HG02840 (cell line): ENCODE measurements at regions not wholly inside any gene's neighbourhood (a gene's known extent, or its start where the extent isn't known, plus 50 kb on each side); places are given as distances from the start of the nearest gene placed in this dataset.
"Not testable (repeated sequence)": the region's sequence is repeated elsewhere in the genome, so short reads cannot be mapped to it uniquely, and the experiment has no call there.

Experiments used
- ATAC-seq: cut with Tn5 transposase; IDR thresholded peaks from one replicate; pipeline ENCODE4 v1.9.1; 2021; ENCODE audit warnings: mild to moderate bottlenecking, moderate library complexity, moderate number of reproducible peaks; ENCODE audit not compliant: unreplicated experiment, low FRiP score

DNA sequence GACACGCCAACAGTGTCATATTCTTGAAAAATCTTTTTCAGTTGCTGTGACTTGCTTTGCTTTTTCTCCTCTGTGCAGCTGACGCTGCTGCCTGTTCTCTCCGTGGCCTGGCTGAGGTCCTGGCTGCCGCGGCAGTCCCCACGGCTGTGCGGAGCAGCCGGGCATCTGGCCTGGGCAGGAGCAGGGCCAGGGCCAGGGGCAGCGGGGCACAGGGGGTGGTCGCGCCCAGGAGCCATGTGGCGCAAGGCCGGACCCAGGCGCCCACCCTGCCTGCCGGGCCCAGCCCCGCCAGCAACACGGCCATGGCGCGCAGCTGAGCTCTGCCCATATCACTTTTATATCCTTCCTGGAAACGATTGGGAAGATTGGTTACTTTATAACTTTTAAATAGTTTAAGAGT is 109.4 kb upstream of the ACBD5 start:
- no peak for ATAC-seq

DNA sequence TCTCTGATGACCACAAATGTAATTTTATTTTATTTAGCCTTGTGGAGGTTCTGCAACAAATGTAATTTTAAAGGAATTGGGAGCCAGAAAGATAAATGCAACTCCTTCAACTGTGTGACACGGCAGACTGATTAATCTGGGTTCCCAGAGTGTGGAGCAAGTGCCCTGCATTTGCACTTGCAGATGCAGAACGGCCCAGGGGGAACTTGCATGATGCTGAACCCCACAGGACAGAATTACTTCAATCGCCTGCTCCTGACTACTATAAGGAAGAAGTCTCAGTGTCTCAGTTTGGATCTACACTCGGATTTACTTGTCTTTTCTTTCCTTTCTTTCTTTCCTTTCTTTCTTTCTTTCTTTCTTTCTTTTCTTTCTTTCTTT is 107.2 kb upstream of the ACBD5 start:
- not testable (repeated sequence) for ATAC-seq

DNA sequence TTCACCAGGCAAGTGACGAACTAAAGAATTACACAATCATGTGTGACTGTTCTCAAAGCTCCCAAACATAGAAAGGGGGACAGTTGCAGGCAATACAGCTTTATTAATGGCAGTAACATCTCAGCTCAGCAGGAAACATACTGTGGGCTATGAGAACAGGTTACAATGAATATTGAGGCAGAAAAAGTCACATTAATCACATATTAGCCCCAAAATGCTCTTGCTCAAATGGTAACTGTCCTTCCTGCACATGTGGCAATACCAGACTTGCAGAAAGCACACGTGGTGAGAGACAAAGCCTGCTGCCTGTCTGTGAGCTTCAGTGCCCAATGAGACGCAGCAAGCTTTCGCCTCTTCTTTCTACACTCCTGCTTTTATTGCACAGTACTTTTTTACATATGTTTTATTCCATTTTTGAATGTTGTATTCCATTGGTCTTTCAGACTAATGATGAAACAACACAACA is 104.9 kb upstream of the ACBD5 start:
- peak; percentile 46 for ATAC-seq

DNA sequence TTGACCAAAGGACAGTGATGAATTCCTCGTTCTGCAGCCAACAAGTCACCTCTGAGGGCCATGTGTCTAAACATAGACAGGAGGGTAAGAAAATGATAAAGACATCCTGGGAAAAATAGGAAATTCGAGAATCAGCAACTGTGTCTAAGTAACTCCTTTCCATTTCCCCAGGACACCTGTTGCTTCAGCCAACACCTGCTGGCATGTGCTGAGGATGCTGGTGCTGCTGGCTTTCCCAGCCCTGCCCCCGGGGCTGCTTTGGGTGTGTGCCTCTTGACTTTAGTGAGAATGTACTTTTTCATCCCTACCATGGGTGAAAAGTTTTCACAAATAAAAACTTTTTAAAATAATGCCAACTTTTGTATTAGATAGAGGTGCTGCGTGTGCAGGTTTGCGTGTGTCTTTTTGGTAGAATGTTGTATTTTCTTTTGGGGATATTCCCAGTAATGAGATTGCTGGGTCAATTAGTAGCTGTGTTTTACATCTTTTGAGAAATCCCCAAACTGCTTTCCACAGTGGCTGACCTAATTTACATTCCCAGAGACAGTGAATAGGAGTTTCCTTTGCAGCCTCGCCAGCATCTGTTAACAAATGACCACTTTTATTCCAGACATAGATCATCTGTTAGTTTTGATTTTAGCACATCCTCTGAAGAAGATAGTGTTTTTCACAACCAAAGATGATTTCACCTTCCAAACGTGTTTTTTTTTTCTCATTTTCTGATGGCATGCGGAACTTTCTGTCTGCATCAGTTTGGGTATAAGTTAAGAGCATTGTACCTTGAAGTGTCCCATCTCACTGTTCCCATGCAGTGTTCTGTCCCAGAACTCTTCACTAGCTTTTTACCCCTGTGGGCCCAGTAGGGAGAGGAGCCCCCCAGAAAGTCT is 104.2 kb upstream of the ACBD5 start:
- ATAC-seq, result peak; percentile 73

DNA sequence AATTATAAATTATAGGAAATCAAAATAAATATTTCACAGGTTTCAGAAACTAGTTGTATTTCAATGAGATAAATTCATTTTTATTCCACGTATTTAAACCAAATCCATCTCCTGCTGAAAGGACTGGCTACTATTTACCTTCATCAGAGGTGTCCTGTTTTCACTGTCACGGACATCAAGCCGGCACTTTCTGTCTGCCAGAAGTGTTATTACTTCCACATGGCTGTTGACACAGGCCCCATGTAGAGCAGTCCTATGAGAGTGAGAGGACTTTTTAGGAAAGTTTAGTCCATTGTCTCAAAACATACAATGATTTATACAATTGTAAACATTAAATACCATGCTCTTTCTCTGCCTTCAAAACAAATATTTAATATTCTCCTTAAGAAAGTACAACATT is 100.4 kb upstream of the ACBD5 start:
- no peak for ATAC-seq

DNA sequence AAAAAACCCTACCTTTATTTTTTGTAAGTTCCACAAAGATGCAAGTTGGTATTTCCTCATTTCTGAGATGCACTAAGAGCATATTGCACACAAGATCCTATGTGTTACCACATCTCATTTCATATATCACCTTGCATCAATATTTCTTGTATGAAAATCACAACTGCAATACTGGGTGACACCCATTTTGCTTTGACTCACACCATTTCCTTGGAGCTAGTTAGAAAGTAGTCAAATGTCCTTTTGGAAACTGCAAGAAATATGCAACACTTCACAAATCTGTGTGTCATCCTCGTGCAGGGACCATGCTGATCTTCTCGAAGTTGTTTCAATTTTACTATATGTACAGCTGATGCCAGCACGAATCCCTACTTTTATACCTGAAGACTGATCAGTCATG is 94.6 kb upstream of the ACBD5 start:
- not testable (repeated sequence) for ATAC-seq

DNA sequence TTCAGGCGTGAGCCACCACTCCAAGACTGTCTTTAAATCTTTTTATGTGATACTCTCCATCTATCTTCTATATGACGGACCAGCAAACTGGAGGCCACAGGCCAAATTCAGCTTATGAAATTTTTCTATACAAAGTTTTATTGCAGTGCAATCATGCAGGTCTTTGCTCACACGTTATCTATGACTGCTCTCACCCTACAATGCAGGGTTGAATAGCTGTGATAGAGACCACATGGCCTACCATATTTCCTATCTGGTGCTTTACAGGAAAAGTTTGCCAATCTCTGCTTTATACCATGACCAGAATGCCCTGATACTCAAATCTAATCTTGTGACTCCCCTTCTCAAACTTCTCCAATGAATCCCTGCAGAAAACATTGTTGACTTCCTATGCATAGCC is 89.5 kb upstream of the ACBD5 start:
- ATAC-seq, result no peak

DNA sequence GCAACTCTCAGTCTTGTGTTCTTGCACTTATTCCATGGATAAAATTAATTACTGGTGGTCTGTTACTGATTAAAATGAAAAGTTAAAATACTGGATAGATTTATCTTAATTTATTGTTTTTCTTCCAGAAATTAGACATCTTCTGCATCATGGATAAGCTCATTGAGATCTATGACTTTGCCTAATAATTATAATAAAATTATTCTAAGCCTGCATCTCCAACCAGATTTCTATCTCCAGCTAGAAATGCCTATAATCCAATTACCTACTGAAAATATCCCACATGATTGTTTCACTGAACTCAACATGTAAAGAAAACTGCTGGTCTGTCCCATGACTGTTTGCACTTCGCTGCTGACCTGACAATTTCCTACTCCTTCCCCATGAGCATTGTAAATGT is 88.3 kb upstream of the ACBD5 start:
- ATAC-seq, result no peak

DNA sequence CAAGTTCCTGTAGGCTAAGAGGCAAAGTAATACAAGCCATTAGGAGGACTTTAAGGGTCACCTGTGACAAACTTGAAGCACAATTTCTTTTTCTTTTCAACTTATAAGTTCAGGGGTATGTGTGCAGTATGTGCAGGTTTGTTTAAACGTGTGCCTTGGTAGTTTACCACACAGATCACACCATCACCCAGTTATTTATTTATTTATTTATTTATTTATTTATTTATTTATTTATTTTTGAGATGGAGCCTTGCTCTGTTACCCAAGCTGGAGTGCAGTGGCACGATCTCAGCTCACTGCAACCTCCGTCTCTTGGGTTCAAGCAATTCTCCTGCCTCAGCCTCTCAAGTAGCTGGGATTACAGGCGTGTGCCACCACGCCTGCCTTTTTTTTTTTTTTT is 86.2 kb upstream of the ACBD5 start:
- not testable (repeated sequence) for ATAC-seq

DNA sequence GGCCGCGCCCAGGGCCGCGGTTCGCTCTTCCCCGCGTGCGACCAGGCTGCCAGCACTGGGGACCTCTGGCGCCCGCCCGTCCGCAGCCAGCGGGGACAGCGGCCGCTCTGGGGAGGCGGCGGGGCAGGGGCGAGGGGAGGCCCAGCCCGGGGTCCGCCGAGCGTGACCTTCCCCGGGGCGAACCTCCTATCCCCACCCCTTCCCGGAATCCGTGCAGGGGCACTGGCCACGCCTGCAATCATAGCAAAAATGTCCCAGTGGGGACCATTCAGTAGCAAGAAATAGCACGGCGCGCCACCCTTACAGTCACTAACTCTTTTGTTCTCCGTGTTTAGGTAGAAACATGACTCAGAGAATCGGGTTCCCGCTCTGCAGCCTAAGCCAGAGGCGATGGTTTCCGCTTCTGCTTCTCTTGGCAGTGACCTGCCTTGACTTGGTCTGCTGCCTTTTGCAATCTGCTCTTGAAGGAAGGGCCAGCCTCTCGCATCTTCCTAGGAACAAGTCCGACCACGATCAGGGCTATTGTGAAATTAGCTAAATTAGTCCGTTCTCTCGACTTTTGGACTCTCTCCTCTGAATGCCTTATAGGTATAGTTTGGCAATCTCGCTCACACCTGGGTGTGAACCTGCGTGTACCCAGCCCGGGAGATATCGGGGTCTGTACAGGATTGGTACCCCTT is 79.3 kb upstream of the ACBD5 start:
- ATAC-seq, result peak; percentile 76

DNA sequence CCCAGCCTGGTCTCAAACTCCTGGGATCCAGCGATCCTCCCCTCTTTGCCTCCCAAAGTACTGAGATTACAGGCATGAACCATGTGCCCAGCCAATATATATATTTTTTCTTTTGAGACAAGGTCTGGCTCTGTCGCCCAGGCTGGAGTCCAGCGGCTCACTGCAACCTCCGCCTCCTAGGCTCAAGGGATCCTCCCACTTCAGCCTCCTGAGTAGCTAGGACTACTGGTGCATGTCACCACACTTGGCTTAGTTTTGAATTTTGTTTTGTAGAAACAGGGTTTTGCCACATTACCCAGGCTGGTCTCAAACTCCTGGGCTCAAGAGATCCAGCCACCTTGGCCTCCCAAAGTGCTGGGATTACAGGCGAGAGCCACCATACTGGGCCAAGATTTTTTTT is 78.5 kb upstream of the ACBD5 start:
- ATAC-seq, result not testable (repeated sequence)

DNA sequence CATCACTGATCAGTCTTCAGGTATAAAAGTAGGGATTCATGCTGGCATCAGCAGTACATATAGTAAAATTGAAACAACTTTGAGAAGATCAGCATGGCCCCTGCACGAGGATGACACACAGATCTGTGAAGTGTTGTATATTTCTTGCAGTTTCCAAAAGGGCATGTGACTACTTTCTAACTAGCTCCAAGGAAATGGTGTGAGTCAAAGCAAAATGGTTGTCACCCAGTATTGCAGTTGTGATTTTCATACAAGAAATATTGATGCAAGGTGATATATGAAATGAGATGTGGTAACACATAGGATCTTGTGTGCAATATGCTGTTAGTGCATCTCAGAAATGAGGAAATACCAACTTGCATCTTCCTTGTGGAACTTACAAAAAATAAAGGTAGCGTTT is 74.5 kb upstream of the ACBD5 start:
- not testable (repeated sequence) for ATAC-seq

DNA sequence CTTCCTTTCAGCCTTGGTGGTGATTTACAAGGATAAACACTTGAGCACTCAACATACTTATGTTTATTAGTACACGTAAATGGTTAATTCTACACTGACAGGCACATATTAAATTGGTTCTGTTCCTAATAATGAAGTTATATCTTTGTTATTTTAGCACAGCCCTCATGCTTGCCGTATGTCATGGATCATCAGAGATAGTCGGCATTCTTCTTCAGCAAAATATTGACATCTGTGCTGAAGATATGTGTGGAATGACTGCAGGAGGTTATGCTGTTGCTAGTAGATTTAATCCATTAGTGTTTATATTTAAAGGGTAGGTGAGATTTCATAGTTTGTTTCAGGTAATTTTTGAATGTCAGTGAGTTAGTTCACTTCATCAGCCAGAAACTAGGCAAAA is 73.0 kb upstream of the ACBD5 start:
- ATAC-seq, result not testable (repeated sequence)

DNA sequence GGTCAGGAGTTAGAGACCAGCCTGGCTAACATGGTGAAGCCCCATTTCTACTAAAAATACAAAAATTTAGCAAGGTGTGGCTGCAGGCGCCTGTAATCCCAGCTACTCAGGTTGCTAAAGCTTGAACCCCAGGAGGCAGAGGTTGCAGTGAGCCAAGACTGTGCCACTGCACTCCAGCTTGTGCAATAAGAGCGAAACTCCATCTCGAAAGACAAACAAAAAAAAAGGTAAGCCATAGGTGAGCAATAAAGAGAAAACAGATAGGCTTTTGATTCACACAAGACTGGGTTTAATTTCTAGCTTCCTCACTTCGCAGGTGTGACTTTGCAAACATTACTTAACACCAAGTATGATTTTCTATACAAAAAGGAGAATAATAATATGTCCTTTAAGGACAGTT is 72.3 kb upstream of the ACBD5 start:
- no peak for ATAC-seq

DNA sequence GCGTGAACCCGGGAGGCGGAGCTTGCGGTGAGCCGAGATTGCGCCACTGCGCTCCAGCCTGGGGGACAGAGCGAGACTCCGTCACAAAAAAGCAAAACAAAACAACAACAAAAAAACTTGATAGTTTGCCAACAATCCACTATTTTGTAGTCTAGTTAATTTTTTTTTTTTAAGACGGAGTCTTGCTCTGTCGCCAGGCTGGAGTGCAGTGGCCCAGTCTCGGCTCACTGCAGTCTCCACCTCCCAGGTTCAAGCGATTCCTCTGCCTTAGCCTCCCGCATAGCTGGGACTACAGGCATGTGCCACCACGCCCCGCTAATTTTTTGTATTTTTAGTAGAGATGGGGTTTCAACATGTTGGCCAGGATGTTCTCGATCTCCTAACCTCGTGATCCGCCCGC is 71.2 kb upstream of the ACBD5 start:
- not testable (repeated sequence) for ATAC-seq

DNA sequence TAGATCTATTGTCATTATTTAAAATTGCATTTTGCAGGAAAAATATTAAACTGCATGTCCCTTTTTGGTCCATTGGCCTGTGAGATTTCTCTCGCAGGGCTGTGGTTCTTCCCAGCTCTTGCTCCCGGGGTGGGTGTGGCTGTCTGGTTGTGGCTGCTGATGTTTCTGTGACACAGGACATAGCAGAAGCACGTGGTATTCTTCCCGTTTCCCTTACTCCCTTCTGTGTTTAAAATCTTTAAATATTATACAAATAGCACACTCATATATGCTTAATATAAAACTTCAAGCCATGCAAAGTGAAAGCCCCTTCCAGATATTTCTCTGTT is 57.9 kb upstream of the ACBD5 start:
- not testable (repeated sequence) for ATAC-seq

DNA sequence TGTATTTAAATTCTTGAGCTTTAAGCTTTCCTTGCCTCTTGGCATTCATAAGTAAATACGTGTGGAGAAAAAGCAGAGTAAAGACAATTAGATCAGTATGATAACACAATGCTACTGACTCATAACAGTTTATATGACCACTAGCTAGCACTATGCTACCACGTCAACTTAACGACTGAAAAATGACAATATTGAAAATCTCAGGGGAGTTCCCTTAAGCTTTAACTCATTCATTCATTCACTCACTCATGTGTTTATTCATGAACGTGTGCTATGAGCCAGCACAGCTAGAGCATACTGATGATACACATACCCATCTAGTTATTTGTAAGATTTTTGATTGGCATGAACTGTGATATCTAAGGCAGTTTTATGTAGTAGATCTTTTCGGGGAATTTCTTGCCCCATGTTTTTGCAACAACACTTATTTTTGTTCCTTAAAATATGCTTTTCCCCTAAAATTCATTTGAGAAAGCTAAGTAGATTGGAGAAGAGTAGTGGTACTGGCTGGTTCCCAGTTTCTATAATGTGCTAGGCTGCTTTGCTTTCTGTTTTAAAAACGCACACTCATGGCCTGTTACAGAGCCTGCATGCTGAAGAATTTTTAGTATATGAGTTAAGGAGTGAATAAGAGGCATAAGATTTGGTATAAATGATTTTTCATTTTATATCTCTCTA is 57.4 kb upstream of the ACBD5 start:
- no peak for ATAC-seq

DNA sequence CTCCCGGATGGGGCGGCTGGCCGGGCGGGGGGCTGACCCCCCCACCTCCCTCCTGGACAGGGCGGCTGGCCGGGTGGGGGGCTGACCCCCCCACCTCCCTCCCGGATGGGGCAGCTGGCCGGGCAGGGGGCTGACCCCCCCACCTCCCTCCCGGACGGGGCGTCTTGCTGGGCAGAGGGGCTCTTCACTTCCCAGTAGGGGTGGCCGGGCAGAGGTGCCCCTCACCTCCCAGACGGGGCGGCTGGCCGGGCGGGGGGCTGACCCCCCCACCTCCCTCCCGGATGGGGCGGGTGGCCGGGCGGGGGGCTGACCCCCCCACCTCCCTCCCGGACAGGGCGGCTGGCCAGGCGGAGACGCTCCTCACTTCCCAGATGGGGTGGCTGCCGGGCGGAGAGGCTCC is 55.7 kb upstream of the ACBD5 start:
- not testable (repeated sequence) for ATAC-seq

DNA sequence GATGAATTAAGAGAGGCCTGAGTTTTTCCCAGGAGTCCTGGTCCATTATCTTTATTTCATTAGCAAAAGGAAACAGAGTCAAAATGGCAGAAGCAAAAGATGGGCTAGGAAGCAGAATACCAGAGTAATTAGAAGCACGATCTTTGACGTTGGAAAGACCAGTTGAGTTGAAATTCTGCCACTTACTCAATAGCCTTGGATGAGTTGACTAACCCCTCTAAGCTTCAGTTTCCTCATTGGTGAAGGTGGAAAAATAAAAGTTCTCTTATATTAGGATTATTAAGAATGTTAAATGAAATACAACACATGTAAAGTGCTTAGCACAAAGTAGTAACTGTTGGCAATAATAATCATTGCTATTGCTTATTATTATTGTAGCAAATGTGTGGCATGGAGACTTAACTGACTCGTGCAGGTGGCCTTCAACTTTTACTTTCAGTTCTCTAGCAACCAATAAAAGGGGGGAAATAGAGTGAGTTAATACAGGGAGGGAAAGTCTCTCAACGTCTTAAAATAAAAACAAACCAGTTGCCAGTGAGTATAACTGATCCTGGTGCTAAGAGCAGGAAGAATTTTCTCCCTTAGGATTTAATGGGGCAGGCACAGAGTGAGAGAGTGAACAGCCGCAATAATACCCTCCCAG is 50.8 kb upstream of the ACBD5 start:
- ATAC-seq, result not testable (repeated sequence)
